ENCODE measurements at regions not wholly inside any gene's neighbourhood (a gene's known extent, or its start where the extent isn't known, plus 50 kb on each side); places are given as distances from the start of the nearest gene placed in this dataset.
"Not testable (repeated sequence)": the region's sequence is repeated elsewhere in the genome, so short reads cannot be mapped to it uniquely, and the experiment has no call there.

GRCh38 chr11:14587258-14587657 lies 56.3 kb upstream of the PDE3B start:
- no peaks in the 10 kb centered on the region for H3K27me3 ChIP-seq (ENCODE audit: insufficient read depth, poor library complexity, severe bottlenecking)
- no peaks in the 10 kb centered on the region for H3K4me1 ChIP-seq (ENCODE audit: insufficient read depth, poor library complexity, severe bottlenecking)
- H3K27ac ChIP-seq (ENCODE audit: poor library complexity, severe bottlenecking), result no peak overlapping the region
- H3K9me3 ChIP-seq (ENCODE audit: severe bottlenecking), result no peaks in the 10 kb centered on the region
- no peak for DNase-seq (ENCODE audit: low spot score)
- TF ChIP-seq CTCF (IDR thresholded peaks at IDR 0.05; ENCODE audit: poor library complexity, severe bottlenecking), result no peak
- ATAC-seq (ENCODE audit: low read depth), result no peak
- no peak overlapping the region for H3K4me3 ChIP-seq (ENCODE audit: severe bottlenecking)
- H3K36me3 ChIP-seq (ENCODE audit: low read depth), result no peaks in the 10 kb centered on the region

- no peak for TF ChIP-seq CTCF (IDR thresholded peaks at IDR 0.05; ENCODE audit: poor library complexity, severe bottlenecking)
- H3K9me3 ChIP-seq (ENCODE audit: severe bottlenecking), result no peaks in the 10 kb centered on the region
- H3K36me3 ChIP-seq (ENCODE audit: low read depth), result no peaks in the 10 kb centered on the region
- no peak for DNase-seq (ENCODE audit: low spot score)
- no peak overlapping the region for H3K4me3 ChIP-seq (ENCODE audit: severe bottlenecking)
- ATAC-seq (ENCODE audit: low read depth), result no peak
- H3K27me3 ChIP-seq (ENCODE audit: insufficient read depth, poor library complexity, severe bottlenecking), result no peaks in the 10 kb centered on the region
- no peak overlapping the region for H3K27ac ChIP-seq (ENCODE audit: poor library complexity, severe bottlenecking)
- H3K4me1 ChIP-seq (ENCODE audit: insufficient read depth, poor library complexity, severe bottlenecking), result no peaks in the 10 kb centered on the region
Observed at GRCh38 chr11:14588681-14589080, 54.9 kb upstream of the PDE3B start.

- no peak overlapping the region for H3K4me3 ChIP-seq (ENCODE audit: severe bottlenecking)
- H3K4me1 ChIP-seq (ENCODE audit: insufficient read depth, poor library complexity, severe bottlenecking), result no peaks in the 10 kb centered on the region
- no peak overlapping the region for H3K27ac ChIP-seq (ENCODE audit: poor library complexity, severe bottlenecking)
- H3K36me3 ChIP-seq (ENCODE audit: low read depth), result no peaks in the 10 kb centered on the region
- no peaks in the 10 kb centered on the region for H3K27me3 ChIP-seq (ENCODE audit: insufficient read depth, poor library complexity, severe bottlenecking)
- no peaks in the 10 kb centered on the region for H3K9me3 ChIP-seq (ENCODE audit: severe bottlenecking)
- no peak for TF ChIP-seq CTCF (IDR thresholded peaks at IDR 0.05; ENCODE audit: poor library complexity, severe bottlenecking)
- no peak; the same call in 2 of the 3 replicates for ATAC-seq (ENCODE audit: low read depth)
- DNase-seq (ENCODE audit: low spot score), result no peak
Observed at GRCh38 chr11:14589421-14589820, 54.2 kb upstream of the PDE3B start.

GRCh38 chr11:14591046-14591445 lies 52.6 kb upstream of the PDE3B start:
- not testable (repeated sequence) for H3K36me3 ChIP-seq (ENCODE audit: low read depth); H3K4me1 ChIP-seq (ENCODE audit: insufficient read depth, poor library complexity, severe bottlenecking); ATAC-seq (ENCODE audit: low read depth); H3K4me3 ChIP-seq (ENCODE audit: severe bottlenecking); H3K9me3 ChIP-seq (ENCODE audit: severe bottlenecking); DNase-seq (ENCODE audit: low spot score); H3K27ac ChIP-seq (ENCODE audit: poor library complexity, severe bottlenecking); H3K27me3 ChIP-seq (ENCODE audit: insufficient read depth, poor library complexity, severe bottlenecking)

GRCh38 chr11:14593671-14594070 lies 49.9 kb upstream of the PDE3B start:
- TF ChIP-seq CTCF (IDR thresholded peaks at IDR 0.05; ENCODE audit: poor library complexity, severe bottlenecking), result no peak
- DNase-seq (ENCODE audit: low spot score) (no peak), ATAC-seq (ENCODE audit: low read depth) (no peak)
- H3K4me1 ChIP-seq (ENCODE audit: insufficient read depth, poor library complexity, severe bottlenecking), result no peaks in the 10 kb centered on the region
- no peaks in the 10 kb centered on the region for H3K27me3 ChIP-seq (ENCODE audit: insufficient read depth, poor library complexity, severe bottlenecking)
- no peaks in the 10 kb centered on the region for H3K9me3 ChIP-seq (ENCODE audit: severe bottlenecking)
- H3K4me3 ChIP-seq (ENCODE audit: severe bottlenecking), result no peak overlapping the region
- no peak overlapping the region for H3K27ac ChIP-seq (ENCODE audit: poor library complexity, severe bottlenecking)
- no peaks in the 10 kb centered on the region for H3K36me3 ChIP-seq (ENCODE audit: low read depth)

Measured in RWPE2 (cell line).